ENCODE measurements at regions not wholly inside any gene's neighbourhood (a gene's known extent, or its start where the extent isn't known, plus 50 kb on each side); places are given as distances from the start of the nearest gene placed in this dataset.

- H3K4me3 ChIP-seq (ENCODE audit: low read depth, low read length): no peak overlapping the region
- TF ChIP-seq CTCF (IDR thresholded peaks at IDR 0.05; ENCODE audit: low read depth, low read length): no peak
Measured at GRCh38 chr6:166820070-166820469, 136.3 kb downstream of the RNASET2 start.

GRCh38 chr6:166815629-166816028, 140.7 kb downstream of the RNASET2 start:
- no peak for TF ChIP-seq CTCF (IDR thresholded peaks at IDR 0.05; ENCODE audit: low read depth, low read length)
- H3K4me3 ChIP-seq (ENCODE audit: low read depth, low read length): no peak overlapping the region

GRCh38 chr6:166814390-166814789, 142.0 kb downstream of the RNASET2 start:
- H3K4me3 ChIP-seq (ENCODE audit: low read depth, low read length): no peak overlapping the region
- TF ChIP-seq CTCF (IDR thresholded peaks at IDR 0.05; ENCODE audit: low read depth, low read length): no peak

GRCh38 chr6:166813461-166813860, 142.9 kb downstream of the RNASET2 start:
- no peak for TF ChIP-seq CTCF (IDR thresholded peaks at IDR 0.05; ENCODE audit: low read depth, low read length)
- no peak overlapping the region for H3K4me3 ChIP-seq (ENCODE audit: low read depth, low read length)

- TF ChIP-seq CTCF (IDR thresholded peaks at IDR 0.05; ENCODE audit: low read depth, low read length): no peak
Measured at GRCh38 chr6:166810864-166811263, 145.5 kb downstream of the RNASET2 start.

GRCh38 chr6:166809721-166810120, 146.6 kb downstream of the RNASET2 start:
- H3K4me3 ChIP-seq (ENCODE audit: low read depth, low read length): no peak overlapping the region
- no peak for TF ChIP-seq CTCF (IDR thresholded peaks at IDR 0.05; ENCODE audit: low read depth, low read length)

More at GRCh38 chr6:166810864-166811263, 145.5 kb downstream of the RNASET2 start:
- H3K4me3 ChIP-seq (ENCODE audit: low read depth, low read length): no peak overlapping the region

- TF ChIP-seq CTCF (IDR thresholded peaks at IDR 0.05; ENCODE audit: low read depth, low read length): no peak
- no peak overlapping the region for H3K4me3 ChIP-seq (ENCODE audit: low read depth, low read length)
Measured at GRCh38 chr6:166806962-166807757, 149.2 kb downstream of the RNASET2 start.
